B cell (primary cell): ENCODE measurements at regions not wholly inside any gene's neighbourhood (a gene's known extent, or its start where the extent isn't known, plus 50 kb on each side); places are given as distances from the start of the nearest gene placed in this dataset.

Experiments
- EZH2 ChIP-seq: IDR thresholded peaks from 2 replicates; pipeline ENCODE4 v1.6.1; 2012; ENCODE audit warnings: borderline replicate concordance, low read depth, mild to moderate bottlenecking, moderate library complexity, low read length; ENCODE audit not compliant: insufficient read depth, poor library complexity, severe bottlenecking
- TF ChIP-seq, protein P1 (sequence below): fragments of 200-600 bp; IDR thresholded peaks from one replicate; pipeline ENCODE4 v1.8.0; 2022; ENCODE audit warnings: antibody characterized with exemption, mild to moderate bottlenecking

DNA sequence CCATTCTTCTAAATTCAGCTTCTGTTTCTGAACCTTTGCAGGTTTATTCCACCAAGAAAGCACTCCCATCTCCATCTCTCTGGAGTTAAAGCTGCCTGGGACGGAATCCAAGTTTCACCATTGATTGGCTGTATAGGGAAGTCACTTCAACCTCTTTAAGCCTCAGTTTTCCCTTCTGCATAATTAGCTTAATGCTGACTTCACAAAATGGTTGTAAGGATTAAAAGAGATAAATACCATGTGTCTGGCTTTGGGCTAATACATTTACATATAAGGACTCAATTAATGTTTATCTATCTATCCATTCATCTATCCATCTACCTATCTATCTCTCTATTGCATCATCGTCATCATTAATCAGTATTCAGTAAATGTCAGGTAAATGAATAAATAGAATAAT lies 629.6 kb upstream of the MGMT start:
- TF ChIP-seq, protein P1, sequence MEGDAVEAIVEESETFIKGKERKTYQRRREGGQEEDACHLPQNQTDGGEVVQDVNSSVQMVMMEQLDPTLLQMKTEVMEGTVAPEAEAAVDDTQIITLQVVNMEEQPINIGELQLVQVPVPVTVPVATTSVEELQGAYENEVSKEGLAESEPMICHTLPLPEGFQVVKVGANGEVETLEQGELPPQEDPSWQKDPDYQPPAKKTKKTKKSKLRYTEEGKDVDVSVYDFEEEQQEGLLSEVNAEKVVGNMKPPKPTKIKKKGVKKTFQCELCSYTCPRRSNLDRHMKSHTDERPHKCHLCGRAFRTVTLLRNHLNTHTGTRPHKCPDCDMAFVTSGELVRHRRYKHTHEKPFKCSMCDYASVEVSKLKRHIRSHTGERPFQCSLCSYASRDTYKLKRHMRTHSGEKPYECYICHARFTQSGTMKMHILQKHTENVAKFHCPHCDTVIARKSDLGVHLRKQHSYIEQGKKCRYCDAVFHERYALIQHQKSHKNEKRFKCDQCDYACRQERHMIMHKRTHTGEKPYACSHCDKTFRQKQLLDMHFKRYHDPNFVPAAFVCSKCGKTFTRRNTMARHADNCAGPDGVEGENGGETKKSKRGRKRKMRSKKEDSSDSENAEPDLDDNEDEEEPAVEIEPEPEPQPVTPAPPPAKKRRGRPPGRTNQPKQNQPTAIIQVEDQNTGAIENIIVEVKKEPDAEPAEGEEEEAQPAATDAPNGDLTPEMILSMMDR: no peak
- TF ChIP-seq EZH2: no peak
